Medulla oblongata (tissue), 1 donor: ENCODE measurements at regions not wholly inside any gene's neighbourhood (a gene's known extent, or its start where the extent isn't known, plus 50 kb on each side); places are given as distances from the start of the nearest gene placed in this dataset.

Source experiments
- DNase-seq: peaks from one replicate; pipeline ENCODE4 v3.0.0-alpha.2; 2015; ENCODE audit errors: extremely low spot score

DNA sequence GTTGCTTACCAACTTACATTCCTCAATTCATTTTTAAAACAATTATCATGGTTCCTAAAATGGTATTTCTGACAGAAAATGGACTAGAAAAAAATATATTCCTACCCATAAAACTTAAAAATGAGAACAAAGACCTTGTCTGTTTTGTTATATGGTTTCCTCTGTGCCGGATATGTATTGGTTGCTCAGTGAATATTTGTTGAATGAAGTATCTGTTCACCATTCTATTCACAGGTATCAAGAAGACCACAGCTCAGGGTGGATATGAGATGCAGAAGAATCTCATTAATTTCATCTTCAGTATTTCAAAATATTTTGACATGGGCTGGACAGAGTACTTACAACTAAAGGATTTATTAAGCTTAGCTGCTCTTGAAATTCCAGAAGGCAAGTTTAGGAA is 58.1 kb downstream of the TUSC7 start:
- DNase-seq, result no peak

GRCh38 chr3:116770815-116771450 is 61.4 kb downstream of the TUSC7 start:
- peak; percentile 94 for DNase-seq

GRCh38 chr3:116776880-116777785 is 67.6 kb downstream of the TUSC7 start:
- no peak for DNase-seq

- no peak for DNase-seq
Observed at GRCh38 chr3:116785226-116785625, 75.6 kb downstream of the TUSC7 start.

DNA sequence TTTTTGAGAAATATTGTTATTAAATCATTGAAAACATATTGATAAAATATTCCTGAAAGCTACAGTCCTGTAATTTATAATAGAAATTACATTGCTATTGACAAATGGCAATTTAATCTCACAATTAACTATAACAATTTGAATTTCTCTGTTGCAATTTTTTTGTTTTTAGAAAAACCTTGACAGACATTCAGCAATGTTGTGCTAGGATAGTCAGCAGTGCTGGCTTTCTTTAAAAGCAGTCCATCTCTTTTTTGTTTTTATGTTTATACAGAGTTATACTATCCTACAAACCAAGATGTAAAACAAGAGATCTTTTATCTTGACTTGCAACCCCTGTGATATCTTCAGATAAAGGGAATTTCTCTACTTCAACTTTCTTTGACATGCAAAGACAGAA is 93.1 kb downstream of the TUSC7 start:
- DNase-seq, result no peak

DNA sequence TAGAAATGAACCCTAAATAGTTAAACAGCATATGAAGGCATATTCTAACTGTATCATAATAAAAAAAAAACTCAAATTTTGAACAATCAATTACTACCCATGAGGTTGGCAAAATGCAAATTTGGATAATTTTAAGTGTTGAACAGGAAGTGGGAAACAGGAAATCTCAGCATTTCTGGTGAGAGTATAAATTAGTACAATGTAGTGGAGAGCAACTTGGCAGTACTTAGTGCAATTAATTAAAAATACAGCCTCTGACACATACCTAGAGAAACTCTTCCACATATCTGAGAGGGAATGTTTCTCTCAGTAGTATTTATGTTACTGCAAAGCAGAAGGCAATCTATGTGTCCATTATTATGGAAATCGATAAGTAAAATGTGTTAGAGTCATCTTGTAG is 96.8 kb downstream of the TUSC7 start:
- DNase-seq, result no peak

DNA sequence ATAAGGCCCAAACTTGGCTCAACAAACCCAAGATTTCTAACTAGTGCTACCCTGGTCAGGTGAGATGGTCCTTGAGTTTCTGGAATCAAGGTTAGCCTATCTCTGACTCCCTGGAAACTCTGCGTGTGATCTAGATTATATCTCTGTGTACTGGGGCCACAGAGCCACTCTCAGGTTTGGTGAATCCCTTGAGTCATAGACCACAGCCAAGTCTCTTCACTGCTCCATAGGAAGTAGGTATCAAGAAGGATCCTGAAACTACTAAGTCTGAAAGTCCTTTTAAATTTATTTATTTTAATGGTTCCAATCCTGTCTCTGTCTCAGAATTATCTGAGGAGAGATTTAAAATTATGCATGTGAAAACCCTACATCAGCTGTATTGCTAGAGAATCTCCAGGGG is 99.1 kb downstream of the TUSC7 start:
- DNase-seq, result no peak

DNA sequence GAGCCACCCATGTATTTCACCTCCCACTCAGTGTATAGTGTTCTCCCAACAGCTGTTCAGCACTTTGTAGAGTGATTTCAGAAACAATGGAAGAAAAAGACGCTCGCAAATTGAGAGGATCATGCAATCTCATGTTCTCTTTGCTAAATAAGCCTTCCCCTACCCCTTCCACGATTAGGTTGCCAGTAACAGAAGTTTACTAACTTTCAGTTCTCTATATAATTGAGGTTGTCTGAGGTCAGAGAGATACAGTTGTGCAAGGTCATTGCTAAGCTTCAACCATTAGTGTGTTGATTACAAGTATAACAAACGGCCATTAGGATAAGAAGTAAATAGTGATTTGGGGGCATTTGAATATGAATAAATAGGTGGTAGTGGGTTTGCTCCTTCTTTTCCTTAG is 99.6 kb downstream of the TUSC7 start:
- DNase-seq, result no peak

DNA sequence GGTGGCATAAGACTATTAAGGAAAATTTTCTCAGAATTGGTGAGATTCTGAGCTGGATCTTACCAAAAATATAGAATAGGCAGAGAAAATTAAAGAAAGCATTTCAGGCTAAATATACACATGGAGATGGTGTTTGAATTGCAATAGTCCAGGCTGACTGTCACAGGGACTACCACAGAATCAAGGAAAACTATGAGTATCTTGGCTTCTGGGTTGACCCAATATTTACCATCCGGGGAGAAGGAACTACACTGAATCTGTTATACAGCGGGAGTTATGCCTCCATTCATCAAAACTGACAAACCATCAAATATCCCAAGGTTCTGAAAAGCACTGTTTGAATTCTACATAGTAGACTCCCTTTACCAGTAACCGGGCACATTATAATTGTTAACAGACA is 102.2 kb downstream of the TUSC7 start:
- DNase-seq, result no peak

DNA sequence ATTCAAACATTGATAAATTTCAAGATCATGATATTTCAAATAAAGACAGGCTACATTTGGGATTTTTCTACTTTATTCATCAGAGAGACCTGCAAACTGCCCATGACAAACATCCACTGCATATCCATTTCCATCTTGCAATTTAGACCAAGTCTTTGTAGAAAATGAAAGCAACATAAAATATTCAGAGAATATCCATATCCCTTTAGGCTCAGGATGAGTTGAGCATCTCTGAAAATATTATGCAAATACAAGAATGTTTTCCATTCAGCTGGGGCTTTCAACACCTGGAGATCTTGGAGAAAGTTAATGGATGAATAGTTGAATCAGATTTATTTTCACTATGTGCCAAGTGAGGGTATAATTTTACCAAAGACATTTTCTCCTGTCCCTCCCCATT is 103.4 kb downstream of the TUSC7 start:
- DNase-seq, result no peak

DNA sequence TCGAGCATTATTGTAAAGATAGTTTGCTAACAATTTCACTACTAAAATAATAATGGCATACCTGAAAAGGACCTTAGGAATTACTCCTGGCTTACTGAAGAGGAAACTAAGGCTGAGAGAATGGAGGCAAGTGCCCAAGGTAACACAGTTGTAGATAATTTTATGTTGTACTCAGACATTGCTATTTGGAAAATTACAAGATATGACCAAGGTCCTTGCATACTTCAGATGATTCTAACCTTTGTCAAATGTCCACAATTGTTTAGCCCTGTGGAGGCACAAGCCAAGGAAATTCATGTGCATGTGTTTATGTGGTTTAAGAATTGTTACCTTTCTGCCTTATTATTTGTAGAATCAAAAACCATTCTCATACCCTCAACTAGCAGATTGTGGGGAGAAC is 105.7 kb downstream of the TUSC7 start:
- DNase-seq, result no peak

- DNase-seq, result peak; percentile 24
Observed at GRCh38 chr3:116815831-116816588, 106.4 kb downstream of the TUSC7 start.

DNA sequence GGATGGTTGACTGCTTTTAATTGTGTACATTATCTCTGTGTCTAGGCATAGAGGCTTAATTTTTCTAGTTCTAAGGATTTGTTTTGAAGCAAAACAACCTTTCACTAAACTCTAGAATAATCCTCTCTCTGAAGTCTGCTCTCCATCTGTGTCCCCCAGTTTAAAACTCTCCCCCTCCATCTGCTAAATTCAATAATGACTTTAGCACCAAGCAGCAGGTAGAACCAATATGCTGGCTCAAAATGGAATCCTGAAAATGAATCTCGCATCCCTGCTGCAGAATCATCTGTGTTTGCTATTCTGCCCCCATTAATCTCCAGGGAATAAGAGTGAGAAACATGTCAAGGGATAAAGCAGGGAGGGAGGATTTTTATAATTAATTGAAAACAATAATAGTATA is 111.8 kb downstream of the TUSC7 start:
- no peak for DNase-seq

DNA sequence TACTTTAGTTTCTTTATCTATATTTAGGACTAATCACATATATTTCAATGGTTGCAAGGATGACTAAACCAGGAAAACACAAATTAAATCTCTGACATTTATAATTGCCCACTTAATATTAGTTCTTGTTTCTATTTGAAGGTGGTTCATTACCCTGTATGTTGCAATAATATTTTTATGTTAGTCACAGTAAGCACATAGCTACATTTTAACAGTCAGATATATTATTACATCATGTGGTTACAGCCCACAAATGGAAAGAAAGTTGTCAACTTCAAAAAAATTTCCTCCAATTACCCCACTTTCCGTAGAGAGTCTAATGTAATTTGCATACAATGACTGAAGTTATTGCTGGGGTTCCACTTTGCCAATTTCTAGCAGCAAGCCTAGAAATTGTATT is 114.6 kb downstream of the TUSC7 start:
- no peak for DNase-seq

DNA sequence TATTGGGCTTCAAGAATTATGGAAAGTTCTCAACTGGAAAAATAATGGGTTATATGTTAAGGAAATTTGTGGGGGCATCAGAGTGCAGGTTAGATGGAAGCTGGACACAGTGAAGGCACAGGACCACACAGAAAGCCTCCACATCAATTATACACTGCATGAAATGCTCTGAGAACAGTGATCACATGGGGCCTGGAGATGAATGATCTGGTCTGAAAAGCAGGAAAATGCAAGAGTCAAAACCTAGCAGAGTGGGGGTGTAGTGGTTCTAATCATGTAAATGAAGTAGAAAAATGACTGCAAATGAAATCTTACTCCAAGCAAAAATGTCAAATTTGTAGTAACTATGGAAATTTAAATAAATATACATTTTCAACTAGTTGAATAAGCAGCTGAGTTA is 123.6 kb downstream of the TUSC7 start:
- no peak for DNase-seq

DNA sequence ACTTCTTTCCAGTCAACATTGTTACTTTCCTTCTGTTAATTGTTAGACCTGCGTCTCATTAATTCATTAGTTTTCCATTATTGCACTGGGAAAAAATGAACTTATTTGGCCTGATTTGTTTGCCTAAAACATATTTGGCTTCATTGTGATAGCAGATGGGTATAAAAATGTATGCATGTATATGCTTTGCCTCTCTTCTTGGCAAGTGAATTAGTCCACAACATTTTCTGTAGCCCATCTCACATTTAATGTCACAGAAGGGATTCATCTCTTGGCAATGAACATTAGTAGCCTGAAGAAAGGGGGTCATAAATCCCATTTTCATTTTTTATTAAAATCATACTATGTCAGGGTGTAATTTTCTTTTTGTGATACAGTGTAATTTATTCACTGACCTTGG is 125.2 kb downstream of the TUSC7 start:
- DNase-seq, result no peak

- DNase-seq, result no peak
Observed at GRCh38 chr3:116835658-116836057, 126.1 kb downstream of the TUSC7 start.

- DNase-seq, result no peak
Observed at GRCh38 chr3:116836286-116836685, 126.7 kb downstream of the TUSC7 start.

DNA sequence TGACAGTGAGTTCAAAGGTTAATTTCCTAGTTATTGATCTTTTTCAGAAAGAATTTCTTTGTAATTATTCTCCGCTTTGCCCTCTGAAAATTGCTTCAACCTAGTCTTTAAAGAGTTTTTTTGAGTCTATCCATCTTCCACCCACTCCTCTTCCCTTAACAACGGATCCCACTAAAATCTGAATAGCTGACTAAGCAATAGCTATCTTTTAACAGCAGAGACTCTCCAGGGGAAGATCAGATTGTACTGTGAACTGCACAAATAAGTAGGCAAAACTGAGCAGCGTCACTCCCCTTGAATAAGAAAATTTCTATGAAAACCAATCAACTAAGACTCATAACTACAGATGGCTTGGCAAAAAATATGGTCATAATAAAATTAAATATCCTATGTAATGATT is 127.9 kb downstream of the TUSC7 start:
- DNase-seq, result no peak

DNA sequence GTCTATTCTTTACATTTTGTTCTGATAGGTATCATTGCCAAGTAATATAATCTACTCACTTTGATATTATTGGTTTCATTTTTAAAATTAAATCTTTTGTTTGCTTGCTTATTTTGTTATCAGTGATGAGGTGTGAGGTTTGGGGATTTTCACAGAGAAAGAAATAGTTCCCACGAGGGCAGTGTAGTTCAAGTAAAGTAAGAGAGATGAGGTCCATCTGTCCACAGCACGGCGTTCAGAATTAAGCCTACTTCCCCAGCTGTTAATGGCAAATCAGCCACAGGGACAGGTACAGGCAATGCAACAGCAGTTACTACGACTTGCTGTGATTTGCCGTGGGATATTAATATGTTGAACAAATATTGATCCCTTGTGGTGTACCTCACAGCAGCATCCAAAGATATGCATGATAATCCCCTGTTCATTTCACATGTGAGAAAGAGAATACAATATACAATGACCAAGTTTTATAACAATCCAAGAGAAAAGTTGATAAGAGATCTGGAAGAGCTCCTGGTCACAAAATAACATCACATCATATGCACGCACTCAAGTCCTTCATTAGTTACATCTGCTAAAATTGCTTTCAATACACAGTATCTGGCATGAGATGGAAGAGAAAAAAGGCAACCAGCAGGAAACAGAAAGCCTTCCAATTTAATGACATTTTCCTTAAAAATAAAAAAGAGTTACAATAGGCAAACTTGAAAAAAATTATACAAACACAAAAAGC is 131.6 kb downstream of the TUSC7 start:
- DNase-seq, result no peak

DNA sequence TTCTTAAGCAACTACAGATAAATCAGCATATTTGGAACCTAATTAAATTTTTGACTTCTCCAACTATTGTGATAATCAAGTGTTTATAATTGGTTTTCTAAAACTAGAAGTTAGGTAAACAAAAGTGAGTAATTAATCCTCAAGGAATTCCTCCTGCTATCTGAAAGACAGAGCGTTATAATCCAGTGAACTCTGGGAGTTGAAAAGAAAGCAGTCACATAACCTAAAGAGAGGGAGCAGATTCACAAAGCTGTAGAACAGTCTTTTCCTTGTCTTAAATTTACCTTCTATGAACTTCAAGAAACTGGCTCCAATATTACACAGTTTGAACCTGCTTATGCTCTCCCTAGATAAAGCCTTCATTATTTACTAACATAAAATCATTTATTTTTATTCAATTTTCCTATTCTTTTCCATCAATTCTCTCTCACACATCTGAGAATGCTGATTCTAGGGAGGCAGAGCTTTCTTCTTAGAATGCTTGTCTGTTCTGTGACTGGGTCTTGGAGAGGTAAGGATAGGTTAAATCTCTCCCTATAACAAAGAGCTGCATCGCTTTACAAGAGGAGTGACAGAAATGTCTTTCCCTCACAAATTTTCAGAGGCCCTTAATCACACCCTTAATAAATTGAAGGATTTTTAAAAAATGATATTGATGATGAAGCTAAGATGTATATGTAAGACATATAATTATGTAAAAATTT is 132.8 kb downstream of the TUSC7 start:
- DNase-seq, result no peak
